ENCODE measurements at regions not wholly inside any gene's neighbourhood (a gene's known extent, or its start where the extent isn't known, plus 50 kb on each side); places are given as distances from the start of the nearest gene placed in this dataset.

GRCh38 chr9:78567693-78568092 is 270.8 kb downstream of the PSAT1 start:
- no peak for TF ChIP-seq EZH2 (optimal IDR thresholded peaks at IDR 0.05; ENCODE audit: low read depth, low read length)
- TF ChIP-seq, protein P1, sequence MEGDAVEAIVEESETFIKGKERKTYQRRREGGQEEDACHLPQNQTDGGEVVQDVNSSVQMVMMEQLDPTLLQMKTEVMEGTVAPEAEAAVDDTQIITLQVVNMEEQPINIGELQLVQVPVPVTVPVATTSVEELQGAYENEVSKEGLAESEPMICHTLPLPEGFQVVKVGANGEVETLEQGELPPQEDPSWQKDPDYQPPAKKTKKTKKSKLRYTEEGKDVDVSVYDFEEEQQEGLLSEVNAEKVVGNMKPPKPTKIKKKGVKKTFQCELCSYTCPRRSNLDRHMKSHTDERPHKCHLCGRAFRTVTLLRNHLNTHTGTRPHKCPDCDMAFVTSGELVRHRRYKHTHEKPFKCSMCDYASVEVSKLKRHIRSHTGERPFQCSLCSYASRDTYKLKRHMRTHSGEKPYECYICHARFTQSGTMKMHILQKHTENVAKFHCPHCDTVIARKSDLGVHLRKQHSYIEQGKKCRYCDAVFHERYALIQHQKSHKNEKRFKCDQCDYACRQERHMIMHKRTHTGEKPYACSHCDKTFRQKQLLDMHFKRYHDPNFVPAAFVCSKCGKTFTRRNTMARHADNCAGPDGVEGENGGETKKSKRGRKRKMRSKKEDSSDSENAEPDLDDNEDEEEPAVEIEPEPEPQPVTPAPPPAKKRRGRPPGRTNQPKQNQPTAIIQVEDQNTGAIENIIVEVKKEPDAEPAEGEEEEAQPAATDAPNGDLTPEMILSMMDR (IDR thresholded peaks at IDR 0.05; ENCODE audit: low read length): no peak
- TF ChIP-seq EZH2phosphoT487 (IDR thresholded peaks at IDR 0.05; ENCODE audit: low read length): no peak
